ENCODE measurements at regions not wholly inside any gene's neighbourhood (a gene's known extent, or its start where the extent isn't known, plus 50 kb on each side); places are given as distances from the start of the nearest gene placed in this dataset.

GRCh38 chr1:244288663-244289062 lies 163.0 kb downstream of the ADSS2 start:
- intact Hi-C loops (cut with DNase I) = no loop called here
- H3K27me3 ChIP-seq = no peaks in the 10 kb centered on the region
- no peaks in the 10 kb centered on the region for H3K36me3 ChIP-seq
- H3K4me3 ChIP-seq = no peak overlapping the region
- no peak for DNase-seq
- no peak overlapping the region for H3K27ac ChIP-seq
- H3K9me3 ChIP-seq = peaks cover 0 to 11% (median 0%) of the 10 kb centered on the region in 11 donors
- peaks cover 0 to 3% (median 0%) of the 10 kb centered on the region in 9 donors for H3K4me1 ChIP-seq
- 96 to 100% methylated on average over 1 of the region's 1 CpG for WGBS, 2 donors
- ATAC-seq = no peak
- no peak for TF ChIP-seq CTCF (IDR thresholded peaks at IDR 0.05)

DNA sequence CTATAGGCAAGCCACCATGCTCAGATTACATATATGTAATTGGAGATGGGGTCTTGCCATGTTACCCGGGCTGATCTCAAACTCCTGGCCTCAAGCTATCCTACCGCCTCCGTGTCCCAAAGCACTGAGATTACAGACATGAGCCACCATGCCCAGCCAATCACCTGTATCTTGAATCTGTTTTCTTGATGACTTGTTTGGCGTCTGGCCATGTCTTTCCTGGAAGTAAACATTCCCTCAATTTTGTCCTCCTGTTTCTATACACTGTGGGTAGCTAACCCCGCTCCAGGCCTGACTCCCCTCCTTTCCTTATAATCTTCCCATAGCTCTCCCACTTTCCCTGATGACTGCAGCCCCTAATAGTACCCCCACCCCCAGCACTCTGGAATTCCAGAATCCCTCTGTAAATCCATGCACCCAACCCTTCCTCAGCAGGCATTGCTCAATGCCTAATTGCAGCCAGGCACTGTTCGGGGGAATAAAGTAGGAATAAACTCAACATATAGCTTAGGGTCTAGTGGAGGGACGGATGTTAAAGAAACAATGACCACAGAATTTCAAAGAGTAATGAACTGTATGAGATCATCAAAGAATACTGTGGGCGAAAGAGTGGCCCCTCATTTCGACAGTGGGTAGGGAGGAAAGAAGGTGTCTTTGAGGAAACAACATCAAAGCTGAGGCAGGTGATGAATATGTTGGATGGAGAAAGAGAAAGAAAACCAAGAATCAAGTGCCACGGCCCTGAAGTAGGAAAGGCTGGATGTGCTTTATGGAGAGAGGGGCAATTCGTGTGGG lies 161.5 kb downstream of the ADSS2 start:
- Histone ChIP-seq H3K4me1 (peaks cover 0 to 3% (median 0%) of the 10 kb centered on the region in 9 donors), H3K27ac (no peak overlapping the region), H3K36me3 (no peaks in the 10 kb centered on the region), H3K9me3 (peaks cover 0 to 11% (median 0%) of the 10 kb centered on the region in 11 donors), H3K27me3 (no peaks in the 10 kb centered on the region), H3K4me3 (no peak overlapping the region)
- TF ChIP-seq CTCF (IDR thresholded peaks at IDR 0.05) = no peak
- WGBS, 2 donors = 88 to 90% methylated on average over 11 of the region's 11 CpGs
- no peak for DNase-seq
- ATAC-seq = no peak
- intact Hi-C loops (cut with DNase I) = no loop called here

DNA sequence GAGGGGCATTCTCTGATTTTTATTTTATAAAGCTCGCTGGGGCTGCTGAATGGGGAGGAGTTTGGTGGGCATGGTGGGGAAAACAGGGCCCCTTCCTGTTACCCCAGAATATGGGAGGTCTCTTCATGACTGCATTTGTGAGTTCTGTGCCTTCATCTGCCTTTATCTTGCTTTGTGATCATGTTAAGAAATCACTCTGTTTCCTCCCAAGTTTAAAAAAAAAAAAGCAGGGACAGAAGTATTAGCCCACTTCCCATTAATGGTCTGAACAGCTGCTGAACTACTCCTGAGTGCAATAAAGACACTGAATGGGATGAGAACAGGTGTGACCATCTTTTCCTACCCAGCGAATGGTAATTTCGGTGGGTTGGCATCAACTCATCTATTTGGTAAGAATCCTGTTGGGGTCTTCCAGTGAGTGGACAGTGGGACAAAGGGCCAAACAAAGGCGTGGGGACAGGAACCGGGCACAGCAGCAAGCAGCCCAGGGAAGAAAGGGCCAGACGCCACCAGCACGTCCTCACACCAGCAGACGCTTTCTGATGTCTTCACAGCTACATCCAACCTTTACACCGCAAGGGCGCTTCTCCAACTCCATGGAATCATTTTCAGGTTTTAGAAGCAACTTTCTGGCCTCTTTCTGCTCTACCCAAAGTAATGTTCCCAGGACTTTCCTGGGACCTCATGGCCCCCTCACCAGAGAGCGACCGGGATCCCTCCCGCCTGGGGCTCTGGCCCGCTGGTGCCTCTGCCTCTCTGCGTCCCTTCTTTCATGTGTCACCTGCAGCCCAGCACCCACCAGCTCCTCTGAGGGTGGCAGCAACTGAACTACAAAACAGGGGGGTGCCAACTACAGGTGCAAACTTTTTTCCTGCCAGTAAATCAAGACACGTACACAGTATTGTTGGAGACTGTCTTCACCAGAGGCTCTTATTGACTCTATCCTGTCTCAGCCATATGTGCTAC lies 160.2 kb downstream of the ADSS2 start:
- Histone ChIP-seq H3K36me3 (no peaks in the 10 kb centered on the region), H3K27ac (no peak overlapping the region), H3K9me3 (peaks cover 0 to 11% (median 0%) of the 10 kb centered on the region in 11 donors), H3K4me3 (no peak overlapping the region), H3K4me1 (peaks cover 0 to 9% (median 0%) of the 10 kb centered on the region in 9 donors), H3K27me3 (no peaks in the 10 kb centered on the region)
- WGBS, 2 donors = 86 to 88% methylated on average over 16 of the region's 16 CpGs
- no peak for TF ChIP-seq CTCF (IDR thresholded peaks at IDR 0.05)
- ATAC-seq (no peak), DNase-seq (no peak)
- intact Hi-C loops (cut with DNase I) = no loop called here

DNA sequence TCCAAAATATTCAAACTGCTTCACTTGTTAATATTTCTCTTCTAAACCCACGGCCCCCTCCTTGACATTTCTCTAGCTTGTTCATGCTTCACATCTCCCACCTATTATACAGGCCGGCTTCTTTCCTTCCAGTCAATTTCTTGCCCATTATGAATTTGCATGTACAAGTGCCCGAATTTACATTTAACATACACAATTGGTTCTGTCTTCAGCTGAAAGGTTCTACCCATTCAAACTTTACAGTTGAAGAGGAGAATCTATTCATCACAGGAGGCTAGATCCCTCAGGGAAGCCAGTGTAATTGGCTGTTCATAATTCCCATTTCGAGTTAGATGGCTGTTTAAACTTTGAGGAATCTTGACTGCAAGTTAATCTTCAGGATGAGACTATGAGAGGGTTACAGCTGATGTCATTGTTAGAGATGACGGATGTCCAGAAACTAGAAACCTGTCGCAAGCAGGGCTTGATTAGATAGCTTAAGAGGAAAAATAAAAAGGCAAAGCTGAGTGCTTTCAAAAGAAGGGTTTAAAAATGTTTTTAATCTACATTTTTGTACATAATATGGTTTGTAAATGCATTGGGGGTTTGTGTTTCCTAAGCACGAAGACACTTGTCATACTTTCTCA lies 157.0 kb downstream of the ADSS2 start:
- Histone ChIP-seq H3K9me3 (no peaks in the 10 kb centered on the region), H3K27me3 (no peaks in the 10 kb centered on the region), H3K4me1 (peaks cover 0 to 25% (median 0%) of the 10 kb centered on the region in 9 donors), H3K4me3 (no peak overlapping the region), H3K36me3 (no peaks in the 10 kb centered on the region), H3K27ac (no peak overlapping the region)
- 80% methylated on average over 7 of the region's 7 CpGs for WGBS, 2 donors
- DNase-seq = no peak
- TF ChIP-seq CTCF (IDR thresholded peaks at IDR 0.05) = no peak
- intact Hi-C loops (cut with DNase I) = no loop called here
- no peak for ATAC-seq
